ENCODE measurements at regions not wholly inside any gene's neighbourhood (a gene's known extent, or its start where the extent isn't known, plus 50 kb on each side); places are given as distances from the start of the nearest gene placed in this dataset.

- TF ChIP-seq, protein P1, sequence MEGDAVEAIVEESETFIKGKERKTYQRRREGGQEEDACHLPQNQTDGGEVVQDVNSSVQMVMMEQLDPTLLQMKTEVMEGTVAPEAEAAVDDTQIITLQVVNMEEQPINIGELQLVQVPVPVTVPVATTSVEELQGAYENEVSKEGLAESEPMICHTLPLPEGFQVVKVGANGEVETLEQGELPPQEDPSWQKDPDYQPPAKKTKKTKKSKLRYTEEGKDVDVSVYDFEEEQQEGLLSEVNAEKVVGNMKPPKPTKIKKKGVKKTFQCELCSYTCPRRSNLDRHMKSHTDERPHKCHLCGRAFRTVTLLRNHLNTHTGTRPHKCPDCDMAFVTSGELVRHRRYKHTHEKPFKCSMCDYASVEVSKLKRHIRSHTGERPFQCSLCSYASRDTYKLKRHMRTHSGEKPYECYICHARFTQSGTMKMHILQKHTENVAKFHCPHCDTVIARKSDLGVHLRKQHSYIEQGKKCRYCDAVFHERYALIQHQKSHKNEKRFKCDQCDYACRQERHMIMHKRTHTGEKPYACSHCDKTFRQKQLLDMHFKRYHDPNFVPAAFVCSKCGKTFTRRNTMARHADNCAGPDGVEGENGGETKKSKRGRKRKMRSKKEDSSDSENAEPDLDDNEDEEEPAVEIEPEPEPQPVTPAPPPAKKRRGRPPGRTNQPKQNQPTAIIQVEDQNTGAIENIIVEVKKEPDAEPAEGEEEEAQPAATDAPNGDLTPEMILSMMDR (conservative IDR thresholded peaks at IDR 0.05; ENCODE audit: low read length): no peak
- TF ChIP-seq EZH2phosphoT487 (IDR thresholded peaks at IDR 0.05; ENCODE audit: borderline replicate concordance, low read depth, low read length): no peak
These were observed 179.9 kb downstream of the ST8SIA4 start for GRCh38 chr5:100723229-100723628.

Measured in OCI-LY7 (cell line).